HG03175 (cell line): ENCODE measurements at regions not wholly inside any gene's neighbourhood (a gene's known extent, or its start where the extent isn't known, plus 50 kb on each side); places are given as distances from the start of the nearest gene placed in this dataset.
"Not testable (repeated sequence)": the region's sequence is repeated elsewhere in the genome, so short reads cannot be mapped to it uniquely, and the experiment has no call there.

Source experiments
- ATAC-seq: cut with Tn5 transposase; IDR thresholded peaks from one replicate; pipeline ENCODE4 v1.9.1; 2021; ENCODE audit warnings: mild to moderate bottlenecking, moderate library complexity; ENCODE audit not compliant: unreplicated experiment

DNA sequence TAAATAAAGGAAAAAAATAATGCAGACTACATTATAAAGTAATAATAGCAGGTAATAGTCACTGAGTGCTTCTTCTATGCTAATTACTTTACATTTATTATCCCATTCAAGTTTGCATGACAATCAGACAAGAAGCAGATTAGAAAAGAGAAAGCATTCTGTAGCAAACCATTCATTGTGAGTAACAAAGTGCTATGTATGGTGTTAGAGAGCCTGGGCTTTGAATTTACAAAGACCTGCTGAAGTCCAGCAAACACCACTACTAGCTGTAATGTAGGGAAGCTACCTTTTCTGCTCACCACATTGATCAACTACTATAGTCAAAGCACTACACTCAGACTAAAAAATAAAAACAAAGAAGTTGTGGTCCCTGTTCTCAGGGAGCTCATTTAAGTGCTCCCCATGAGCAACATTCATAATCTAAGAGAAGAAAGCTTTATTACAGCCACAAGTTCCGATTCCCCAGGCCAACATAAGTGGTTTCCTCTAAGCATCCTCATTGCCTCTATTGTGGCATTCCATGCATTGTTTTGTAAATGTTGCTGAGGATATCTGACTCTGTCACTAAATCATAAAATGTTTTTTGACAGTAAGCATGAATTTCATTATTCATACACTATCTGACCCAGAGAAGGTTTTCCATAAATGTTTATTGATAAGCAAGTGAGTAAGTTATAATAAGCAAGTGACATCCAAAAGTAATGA is 108.5 kb downstream of the FOXD4L6 start:
- not testable (repeated sequence) for ATAC-seq

DNA sequence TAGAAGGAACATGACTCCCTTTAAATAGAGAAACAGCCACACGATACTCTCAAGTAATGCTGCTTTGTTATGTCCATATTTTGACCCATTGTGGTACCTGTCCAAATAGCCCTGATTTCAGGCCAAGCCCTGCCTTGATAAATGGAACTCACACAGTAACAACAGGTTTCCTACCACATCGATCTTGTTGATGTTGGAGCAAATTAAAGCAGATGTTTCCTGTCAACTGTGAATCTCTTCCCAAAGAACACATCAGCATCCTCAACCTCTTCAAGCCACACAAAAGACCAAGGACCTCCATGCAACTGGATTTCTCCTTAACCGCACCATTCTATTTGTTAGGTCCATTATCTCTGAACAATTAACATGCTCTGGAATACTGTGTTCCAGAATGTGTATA is 109.5 kb downstream of the FOXD4L6 start:
- ATAC-seq = not testable (repeated sequence)

DNA sequence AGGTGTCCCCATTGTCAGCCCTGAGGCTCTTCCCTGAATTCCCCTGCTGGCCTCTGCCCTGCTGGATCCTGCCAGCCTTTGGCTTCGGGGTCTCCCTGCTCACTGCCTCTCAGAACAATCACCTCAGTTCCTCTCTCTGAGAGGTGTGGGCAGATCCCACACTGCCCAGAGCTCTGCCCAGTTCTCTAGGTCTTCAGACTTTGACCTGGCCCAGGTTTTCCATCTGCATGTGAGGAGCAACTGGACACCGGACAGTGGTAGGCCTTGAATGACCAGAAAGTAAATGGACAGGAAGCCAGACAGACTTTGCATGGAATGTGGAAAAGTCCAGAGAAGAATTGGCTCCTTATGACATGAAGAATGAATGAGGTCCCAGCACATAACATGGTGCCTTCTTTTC is 111.8 kb downstream of the FOXD4L6 start:
- not testable (repeated sequence) for ATAC-seq

GRCh38 chr9:40999952-41000700 is 128.4 kb downstream of the FOXD4L6 start:
- ATAC-seq = not testable (repeated sequence)

- ATAC-seq = not testable (repeated sequence)
Measured at GRCh38 chr9:40995490-40995889, 133.0 kb downstream of the FOXD4L6 start.

- not testable (repeated sequence) for ATAC-seq
Measured at GRCh38 chr9:40993842-40994241, 134.6 kb downstream of the FOXD4L6 start.

GRCh38 chr9:40993375-40993774 is 135.1 kb downstream of the FOXD4L6 start:
- ATAC-seq = not testable (repeated sequence)

DNA sequence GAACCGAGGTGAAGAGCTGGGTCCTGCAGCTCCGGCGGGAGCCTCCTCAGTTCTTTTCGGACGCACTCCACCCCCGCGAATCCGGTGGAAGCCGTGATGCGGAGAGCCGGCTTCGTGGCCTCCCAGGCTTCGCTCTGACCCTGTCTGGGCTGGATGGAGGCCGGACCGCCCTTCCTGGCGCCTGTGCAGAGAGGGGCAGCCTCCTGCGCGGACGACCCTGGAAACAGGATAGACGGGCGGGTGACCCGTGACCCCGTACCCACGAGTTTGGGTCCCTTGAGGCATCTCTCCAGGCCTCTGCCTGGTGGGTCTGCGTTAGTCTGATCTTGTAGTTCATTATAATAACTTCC is 136.0 kb downstream of the FOXD4L6 start:
- ATAC-seq = peak; percentile 43

- ATAC-seq = peak; percentile 100
Measured at GRCh38 chr9:40991741-40992471, 136.6 kb downstream of the FOXD4L6 start.

GRCh38 chr9:40991100-40991740 is 137.3 kb downstream of the FOXD4L6 start:
- ATAC-seq = not testable (repeated sequence)

DNA sequence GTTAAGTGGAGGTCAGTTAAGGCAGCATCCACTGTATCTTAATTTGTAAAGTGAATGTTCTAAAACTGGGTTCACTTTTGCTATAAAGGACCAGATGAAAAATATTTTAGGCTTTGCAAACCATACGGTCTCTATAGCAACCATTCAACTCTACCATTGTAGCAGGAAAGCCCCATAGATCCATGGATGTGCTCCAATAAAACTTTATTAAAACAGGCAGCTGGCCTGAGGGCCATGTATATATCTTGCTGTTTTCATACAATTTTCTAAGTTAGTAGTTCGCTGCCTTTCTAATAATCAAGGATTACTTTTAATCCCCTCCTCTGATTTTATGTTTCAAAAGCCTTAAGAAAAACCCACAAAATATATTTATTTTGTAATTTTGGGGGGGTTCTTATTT is 142.1 kb downstream of the FOXD4L6 start:
- not testable (repeated sequence) for ATAC-seq

- not testable (repeated sequence) for ATAC-seq
Measured at GRCh38 chr9:40975351-40975750, 153.1 kb downstream of the FOXD4L6 start.

DNA sequence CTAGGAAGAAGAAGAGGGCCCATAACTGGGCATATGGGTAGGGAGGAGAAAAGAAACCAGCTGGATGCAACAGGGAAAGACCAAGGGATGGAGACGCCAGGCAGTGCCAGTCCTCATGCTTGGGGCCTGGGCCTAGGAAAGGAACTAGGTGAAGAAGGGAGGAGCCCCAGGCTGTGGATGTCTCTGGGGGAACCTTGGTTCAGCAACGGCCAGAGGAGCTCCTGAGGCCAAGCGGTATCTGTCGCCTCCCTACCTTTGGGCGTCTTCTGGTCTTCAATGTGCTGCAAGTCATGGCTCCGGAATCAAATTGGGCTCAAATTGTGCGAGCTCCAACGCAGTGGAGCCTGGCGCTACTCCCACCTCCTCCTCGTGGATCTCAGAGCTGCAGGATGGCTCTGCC is 153.6 kb downstream of the FOXD4L6 start:
- not testable (repeated sequence) for ATAC-seq

DNA sequence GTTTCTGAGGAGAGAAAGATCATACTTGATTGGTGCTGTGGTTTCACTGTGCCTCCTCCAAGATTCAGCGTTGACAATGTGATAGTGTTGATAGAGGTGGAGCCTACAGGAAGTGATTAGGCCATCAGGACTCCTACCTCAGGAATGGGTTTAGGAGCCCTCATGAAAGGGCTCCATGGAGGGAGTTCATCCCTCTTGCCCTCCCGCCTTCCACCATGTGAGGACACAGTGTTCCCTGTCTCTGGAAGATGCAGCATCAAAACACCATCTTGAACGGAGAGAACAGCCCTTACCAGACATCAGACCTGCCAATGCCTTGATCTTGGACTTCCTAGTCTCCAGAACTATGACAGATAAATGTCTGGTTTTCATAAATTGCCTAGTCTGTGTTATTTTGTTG is 156.7 kb downstream of the FOXD4L6 start:
- not testable (repeated sequence) for ATAC-seq

DNA sequence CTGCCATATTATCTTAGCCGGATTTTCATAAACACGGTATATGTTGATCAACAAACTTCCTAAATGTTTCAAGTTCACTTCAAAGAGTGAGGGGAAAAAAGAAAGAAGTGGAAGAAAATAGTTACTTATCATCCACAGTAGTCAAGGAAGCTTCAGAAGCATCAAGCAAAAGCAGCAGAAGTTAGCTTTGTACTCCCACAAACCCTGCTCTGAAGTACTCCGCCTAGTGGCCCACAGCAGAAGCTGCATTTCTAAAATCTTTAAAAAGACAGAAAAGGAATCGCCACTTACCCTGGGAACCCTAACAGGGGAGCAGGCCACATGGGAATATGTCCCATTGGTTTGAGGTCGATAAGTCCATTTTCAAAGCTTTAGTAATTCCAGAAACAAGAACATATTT is 158.1 kb downstream of the FOXD4L6 start:
- not testable (repeated sequence) for ATAC-seq

DNA sequence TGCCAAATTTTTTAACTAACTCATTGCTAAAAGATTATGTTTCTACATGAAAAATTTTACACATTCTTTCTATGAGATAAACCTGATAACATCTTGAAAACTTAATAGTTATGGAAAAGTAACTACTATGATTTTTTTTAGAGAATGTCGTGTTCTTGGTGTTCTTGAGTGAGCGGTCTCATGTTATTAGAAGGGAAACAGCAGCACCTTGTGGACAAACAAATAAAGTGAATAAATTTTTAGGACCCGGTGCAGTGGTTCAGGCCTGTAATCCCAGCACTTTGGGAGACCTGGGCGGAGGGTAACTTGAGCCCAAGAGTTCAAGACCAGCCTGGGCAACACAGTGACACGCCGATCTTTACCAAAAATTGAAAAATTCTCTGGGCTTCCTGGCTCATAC is 166.0 kb downstream of the FOXD4L6 start:
- not testable (repeated sequence) for ATAC-seq

GRCh38 chr9:40951876-40952494 is 176.5 kb downstream of the FOXD4L6 start:
- not testable (repeated sequence) for ATAC-seq

DNA sequence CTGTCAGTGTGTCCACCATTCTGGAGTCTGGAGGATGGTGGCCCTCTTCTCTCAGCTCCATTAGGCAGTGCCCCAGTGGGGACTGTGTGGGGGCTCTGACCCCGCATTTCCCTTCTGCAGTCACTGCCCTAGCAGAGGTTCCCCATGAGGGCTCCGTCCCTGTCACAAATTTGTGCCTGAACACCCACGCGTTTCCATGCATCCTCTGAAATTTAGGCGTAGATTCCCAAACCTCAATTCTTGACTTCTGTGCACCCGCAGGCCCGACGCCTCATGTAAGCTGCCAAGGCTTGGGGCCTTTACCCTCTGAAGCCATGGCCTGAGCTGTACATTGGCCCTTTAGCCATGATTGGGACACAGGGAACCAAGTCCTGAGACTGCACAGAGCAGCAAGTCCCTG is 182.3 kb downstream of the FOXD4L6 start:
- ATAC-seq = not testable (repeated sequence)

DNA sequence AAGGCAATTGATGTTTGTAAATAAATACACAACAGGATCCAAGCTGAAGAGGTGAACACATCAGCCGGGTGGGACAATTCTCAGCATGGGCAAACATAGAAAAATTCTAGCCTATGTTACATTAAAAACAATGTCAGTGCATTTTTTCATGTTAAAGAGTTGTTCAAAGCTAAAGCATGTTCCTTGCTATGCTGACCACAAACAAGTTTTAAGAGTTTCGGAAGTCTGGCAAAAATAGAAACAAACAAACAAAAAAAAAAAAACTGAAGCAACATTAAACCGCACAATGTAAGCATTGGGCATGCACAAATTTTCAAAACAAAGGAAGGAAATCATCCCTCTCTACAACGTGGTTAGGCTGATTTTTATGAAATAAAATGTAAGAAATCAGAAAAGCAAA is 185.8 kb downstream of the FOXD4L6 start:
- ATAC-seq = not testable (repeated sequence)

GRCh38 chr9:40939888-40940209 is 188.6 kb downstream of the FOXD4L6 start:
- not testable (repeated sequence) for ATAC-seq
